ENCODE measurements at regions not wholly inside any gene's neighbourhood (a gene's known extent, or its start where the extent isn't known, plus 50 kb on each side); places are given as distances from the start of the nearest gene placed in this dataset.

GRCh38 chr12:84636801-84637290 lies 275.8 kb downstream of the SLC6A15 start:
- TF ChIP-seq SUZ12 (IDR thresholded peaks at IDR 0.05; ENCODE audit: extremely low read depth, insufficient read depth, insufficient read length): no peak
- TF ChIP-seq ZNF274 (IDR thresholded peaks at IDR 0.05; ENCODE audit: low read depth, low read length): no peak
- TF ChIP-seq YY1 (IDR thresholded peaks at IDR 0.05; ENCODE audit: insufficient read depth, insufficient read length): no peak
